GM21360 (cell line): ENCODE measurements at regions not wholly inside any gene's neighbourhood (a gene's known extent, or its start where the extent isn't known, plus 50 kb on each side); places are given as distances from the start of the nearest gene placed in this dataset.

ENCODE experiments used
- ATAC-seq: cut with Tn5 transposase; IDR thresholded peaks from one replicate; pipeline ENCODE4 v1.9.1; 2021; ENCODE audit warnings: mild to moderate bottlenecking, moderate library complexity; ENCODE audit not compliant: unreplicated experiment

- no peak for ATAC-seq
These were observed 243.7 kb upstream of the LRIG1 start for GRCh38 chr3:66744521-66744920.

- ATAC-seq: no peak
These were observed 244.2 kb upstream of the LRIG1 start for GRCh38 chr3:66744986-66745385.

- no peak for ATAC-seq
These were observed 246.4 kb upstream of the LRIG1 start for GRCh38 chr3:66747261-66747660.

DNA sequence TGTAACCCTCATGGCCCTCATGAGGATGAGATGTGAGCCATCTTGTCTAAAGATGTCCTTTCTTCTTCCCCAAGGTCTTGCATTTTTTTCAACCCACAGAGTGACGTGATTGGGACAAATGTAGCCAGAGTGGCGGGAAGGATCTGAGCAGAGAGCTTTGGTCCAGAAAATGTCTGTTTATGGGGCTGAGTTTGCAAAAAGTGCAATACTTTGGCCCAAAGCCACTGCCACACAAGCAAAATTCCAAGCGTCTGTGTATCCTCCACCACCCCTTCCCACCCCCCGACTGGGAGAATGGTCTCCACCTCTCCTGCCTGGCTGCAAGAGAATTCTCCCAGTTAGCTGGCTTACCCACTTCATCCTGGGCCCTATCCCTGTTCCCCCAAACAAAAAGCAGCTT, 246.9 kb upstream of the LRIG1 start:
- ATAC-seq: no peak

DNA sequence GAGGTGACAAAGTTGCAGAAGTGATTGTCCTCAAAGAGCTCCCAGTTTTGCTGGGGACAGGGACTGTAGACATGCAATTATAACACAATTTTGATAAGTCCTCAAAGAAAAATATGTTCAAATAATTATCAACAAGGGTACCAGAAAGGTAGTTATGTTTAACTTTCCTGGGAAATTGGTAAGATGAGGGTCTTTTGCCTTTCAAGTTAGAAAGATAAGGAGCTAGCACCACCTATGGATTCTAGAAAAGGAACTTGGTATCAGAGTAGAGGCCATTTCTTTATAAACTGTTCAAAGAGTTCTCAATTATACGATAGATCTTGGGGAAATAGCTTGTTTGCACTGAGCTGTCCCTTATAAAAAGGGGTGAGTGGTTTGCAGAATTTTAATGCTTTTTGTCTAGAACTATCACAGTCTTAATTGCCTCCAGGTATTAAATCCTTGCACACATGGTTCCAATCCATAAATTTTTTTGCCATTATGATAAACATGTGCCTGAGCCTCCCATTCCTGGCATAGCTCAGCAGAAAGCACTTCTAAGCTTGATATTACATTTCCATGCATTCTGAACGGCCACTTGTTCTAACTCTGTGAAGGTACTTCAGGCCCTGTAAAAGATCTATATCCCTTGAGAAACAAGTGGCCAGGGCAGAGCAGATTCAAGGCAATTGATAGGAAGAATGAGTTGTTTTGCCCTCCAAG, 247.5 kb upstream of the LRIG1 start:
- no peak for ATAC-seq

DNA sequence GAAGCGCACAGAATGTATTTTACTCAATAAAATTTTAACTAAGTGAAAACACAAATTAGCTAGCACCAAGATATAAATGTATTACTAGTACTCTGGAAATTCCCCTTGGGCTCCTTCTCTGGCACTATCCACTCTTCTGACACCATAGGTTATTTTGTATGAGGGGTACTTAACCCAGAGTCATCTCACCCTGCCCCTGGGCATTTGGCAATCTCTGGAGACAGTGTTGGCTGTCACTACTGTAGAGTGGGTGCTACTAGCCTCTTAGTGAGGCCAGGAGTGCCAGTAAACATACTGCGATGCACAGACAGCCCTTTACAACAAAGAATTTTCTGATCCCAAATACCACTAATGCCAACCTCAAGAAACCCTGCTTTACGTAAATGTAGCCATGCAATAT, 246.3 kb upstream of the KBTBD8 start:
- no peak for ATAC-seq

DNA sequence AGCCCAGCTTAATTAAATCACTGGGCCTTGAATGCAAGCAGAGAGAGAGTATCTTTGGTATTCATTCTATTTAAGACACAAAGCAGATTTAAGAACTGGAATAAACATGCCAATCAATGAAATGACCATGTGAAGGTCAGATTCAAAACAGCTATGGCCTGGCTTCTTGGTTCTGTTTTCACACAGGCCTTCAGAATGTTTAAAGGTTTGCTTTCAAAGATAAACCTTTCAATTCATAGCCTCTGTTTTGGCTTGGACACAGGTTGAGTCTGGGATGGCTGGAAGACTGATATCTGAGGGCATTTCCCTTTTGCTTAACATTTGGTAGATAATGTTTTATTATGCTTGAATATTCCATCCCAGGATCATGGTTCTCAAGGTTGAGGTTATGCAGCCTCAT, 244.4 kb upstream of the KBTBD8 start:
- no peak for ATAC-seq

DNA sequence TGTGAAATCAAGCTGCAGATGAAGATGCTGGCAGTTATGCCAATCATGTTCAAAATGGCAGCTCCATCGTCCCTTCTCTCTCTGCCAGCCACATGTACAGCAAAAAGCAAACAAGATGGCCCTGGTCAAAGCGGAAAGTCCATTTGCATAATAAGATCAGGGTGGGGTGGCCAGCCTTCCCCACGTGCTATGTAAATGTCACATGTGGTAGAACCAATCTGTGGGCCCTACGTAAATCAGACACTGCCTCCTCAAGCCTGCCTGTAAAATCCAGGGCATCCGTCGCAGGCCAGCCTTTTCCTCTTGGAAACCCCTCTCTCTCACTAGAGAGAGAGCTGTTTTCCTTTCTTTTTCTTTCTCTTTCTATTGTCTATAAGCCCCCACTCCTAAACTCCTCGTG, 243.5 kb upstream of the KBTBD8 start:
- ATAC-seq: no peak

DNA sequence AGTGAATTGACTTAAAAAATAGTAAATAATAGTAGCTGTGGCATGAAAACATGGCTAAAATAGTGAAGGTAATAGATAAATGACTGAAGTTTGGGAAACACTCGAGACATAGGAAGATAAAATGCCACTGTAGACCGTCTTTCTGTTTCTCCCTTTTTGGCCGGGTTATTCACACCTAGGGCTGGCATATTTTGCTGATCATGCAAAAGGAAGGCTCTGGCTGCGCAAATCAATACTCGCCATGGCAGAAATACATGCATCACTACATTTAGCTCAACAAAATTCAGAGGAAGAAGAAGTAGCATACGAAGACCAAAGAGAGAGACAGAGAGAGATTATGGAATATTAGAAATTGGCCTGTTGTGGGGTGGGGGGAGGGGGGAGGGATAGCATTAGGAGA, 242.2 kb upstream of the KBTBD8 start:
- ATAC-seq: no peak

GRCh38 chr3:66756468-66757036, 241.6 kb upstream of the KBTBD8 start:
- ATAC-seq: no peak

DNA sequence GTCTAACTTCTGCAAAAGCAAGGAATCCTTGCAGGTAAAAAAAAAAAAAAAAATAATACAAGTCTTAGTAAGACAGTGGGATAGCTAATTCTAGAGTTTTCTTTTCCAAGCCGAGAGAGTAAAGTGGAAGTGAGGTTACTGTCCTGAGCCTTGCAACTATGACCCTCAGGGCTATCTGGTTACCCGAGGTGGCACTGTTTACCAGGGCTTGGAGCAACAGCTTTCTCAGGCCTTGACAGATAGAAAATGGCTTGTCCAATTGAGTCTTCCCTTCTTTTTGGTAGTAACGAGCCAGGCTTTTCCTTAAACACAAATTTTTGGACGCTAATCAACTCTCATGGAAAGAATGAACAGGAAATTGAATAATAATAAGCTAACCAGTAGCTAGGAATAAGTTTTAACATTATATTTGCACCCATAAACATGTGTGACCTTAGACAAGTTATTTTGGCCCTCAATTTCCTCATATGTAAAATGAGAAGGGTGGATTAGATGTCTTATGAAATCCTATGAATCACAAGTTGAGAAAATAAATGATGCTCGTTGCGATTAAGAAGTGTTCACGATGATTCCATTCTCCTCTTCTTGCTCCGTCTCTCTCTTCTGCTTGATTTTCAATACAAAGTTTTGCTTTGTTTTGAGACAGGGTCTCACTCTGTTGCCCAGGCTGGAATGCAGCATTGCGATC, 236.9 kb upstream of the KBTBD8 start:
- no peak for ATAC-seq

DNA sequence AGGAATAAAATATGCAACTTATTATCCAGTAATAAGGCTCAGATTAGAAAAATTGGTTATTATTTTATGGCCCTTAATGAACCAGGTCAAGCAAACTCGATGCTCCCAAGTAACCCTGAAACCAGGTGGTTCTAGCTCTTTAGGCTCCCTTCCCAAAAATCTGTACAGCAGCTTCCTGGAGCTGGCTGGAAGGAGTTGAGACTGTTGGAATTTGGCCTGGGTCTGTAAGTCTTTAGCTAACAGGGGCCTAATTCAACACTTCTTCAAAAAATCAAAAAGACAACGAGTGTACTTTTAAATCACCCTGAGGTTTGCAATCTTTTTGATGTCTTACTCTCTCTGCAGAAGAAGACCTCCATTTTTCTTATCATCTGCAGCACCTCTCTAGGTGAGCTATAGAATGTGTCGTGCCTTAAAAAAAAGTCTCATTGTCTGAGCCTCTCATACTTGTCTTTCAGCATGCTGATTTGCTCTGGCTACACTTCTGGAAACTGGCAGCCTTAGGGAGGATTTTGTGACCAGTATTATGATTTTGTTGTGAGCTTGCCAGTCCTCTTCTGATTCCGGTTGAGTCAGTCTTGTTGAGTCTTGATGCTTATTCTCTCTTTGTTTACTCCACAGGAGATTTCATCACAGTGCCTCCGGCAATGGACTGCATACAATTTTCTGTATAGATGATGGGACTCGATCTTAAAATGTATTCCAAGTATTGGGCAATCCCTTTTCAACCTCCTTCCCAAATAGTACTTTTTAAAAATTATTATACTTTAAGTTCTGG, 235.0 kb upstream of the KBTBD8 start:
- no peak for ATAC-seq

- no peak for ATAC-seq
These were observed 220.0 kb upstream of the KBTBD8 start for GRCh38 chr3:66778107-66778506.

DNA sequence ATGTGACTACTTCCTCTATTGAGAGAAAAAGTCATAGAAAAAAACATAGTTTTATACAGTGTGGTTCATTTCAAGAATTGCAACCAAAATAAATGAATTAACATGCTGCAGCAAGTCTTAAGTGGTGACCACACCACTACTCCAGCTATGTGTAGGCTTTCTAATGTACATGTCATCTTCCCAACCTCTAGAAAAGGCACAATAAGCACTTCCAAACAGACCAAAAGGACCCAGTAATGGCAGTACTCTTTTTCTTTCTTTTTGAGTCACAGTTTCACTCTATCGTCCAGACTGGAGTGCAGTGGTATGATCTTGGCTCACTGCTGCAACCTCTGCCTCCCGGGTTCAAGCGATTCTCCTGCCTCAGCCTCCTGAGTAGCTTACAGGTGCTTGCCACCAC, 219.3 kb upstream of the KBTBD8 start:
- ATAC-seq: no peak

DNA sequence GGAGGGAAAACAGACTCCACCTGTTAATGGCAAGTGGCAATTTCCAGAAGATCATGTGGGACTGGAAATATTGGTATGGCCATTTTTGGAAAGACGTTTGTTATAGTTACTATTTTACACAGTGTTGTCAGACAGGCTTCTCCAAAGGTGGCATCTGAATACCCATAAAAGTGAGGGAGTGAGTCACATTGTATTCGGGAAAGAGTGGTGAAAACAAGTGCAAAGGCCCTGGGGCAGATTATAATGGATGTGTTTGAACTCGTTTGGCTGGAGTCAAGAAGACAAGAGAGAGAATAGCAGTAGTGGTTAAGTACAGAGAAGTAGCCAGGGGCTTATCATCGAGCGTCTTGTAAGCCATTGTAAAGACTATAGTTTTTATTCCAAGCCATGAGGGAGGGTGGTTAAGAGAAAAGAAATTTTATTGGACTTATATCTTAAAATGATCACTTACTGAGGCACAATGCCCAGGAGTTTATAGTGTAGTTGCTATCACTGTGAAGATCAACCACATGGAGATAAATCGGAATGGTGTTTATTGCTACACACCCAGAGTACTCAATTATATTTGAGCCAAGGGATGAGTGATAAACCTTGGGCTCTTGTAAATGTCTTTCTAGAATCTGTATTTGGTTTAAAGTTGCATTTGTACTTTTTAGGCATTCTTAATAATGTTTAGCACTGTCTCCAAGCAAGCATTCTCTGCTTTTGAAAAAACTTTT, 212.8 kb upstream of the KBTBD8 start:
- ATAC-seq: no peak

DNA sequence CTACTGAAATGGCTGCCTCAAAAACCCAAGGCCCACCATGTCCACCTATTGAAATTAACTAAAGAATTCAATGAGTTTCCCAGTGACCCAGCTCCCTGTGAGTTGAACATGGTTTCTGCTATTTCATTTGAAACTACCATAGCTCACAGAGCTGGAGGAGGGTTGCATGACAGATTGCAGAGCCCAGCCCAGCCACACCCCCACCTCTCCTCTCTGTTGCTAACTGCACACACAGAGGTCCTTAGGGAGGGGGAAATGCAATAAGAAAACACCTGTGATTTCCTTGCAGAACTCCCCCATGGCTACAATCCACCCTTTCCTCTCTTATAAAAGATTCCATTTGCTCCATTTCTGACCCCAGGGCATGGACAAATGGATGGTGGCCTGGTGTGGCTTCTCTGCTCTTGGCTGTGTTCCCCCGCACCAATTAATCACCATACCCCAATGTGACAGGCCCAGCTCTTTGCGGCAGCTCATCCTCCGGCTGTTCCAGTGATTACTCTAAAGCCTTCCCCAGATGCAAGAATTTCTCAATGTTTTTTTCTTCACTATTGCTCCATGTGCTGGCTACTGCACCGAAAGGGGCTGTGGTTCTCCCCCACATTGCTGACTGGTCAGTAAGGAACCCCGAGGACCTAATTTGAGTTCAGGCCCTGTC, 208.4 kb upstream of the KBTBD8 start:
- ATAC-seq: no peak

GRCh38 chr3:66792086-66792485, 206.0 kb upstream of the KBTBD8 start:
- ATAC-seq: no peak

- ATAC-seq: no peak
These were observed 202.7 kb upstream of the KBTBD8 start for GRCh38 chr3:66795365-66795764.

DNA sequence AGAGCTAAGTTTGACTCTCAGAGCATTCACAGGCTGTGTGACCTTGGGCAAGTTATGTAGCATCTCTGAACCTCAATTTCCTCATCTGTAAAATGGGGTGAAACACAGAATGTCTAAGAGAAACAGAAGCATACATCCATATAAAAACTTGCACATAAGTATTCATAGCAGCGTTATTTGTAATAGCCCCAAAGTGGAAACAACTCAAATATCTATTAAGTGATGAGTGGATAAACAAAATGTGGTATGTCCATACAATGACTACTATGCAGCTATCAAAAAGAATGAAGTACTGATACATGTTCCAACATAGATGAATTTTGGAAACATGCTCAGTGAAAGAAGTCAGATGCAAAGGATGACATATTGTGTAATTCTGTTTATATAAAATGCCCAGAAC, 201.8 kb upstream of the KBTBD8 start:
- no peak for ATAC-seq

GRCh38 chr3:66797889-66798560, 200.1 kb upstream of the KBTBD8 start:
- no peak for ATAC-seq
